Fibroblast of skin of right quadriceps (primary cell): ENCODE measurements at regions not wholly inside any gene's neighbourhood (a gene's known extent, or its start where the extent isn't known, plus 50 kb on each side); places are given as distances from the start of the nearest gene placed in this dataset.

Experiments
- DNase-seq: peaks from one replicate; pipeline ENCODE4 v3.0.0-alpha.2; 2013

DNA sequence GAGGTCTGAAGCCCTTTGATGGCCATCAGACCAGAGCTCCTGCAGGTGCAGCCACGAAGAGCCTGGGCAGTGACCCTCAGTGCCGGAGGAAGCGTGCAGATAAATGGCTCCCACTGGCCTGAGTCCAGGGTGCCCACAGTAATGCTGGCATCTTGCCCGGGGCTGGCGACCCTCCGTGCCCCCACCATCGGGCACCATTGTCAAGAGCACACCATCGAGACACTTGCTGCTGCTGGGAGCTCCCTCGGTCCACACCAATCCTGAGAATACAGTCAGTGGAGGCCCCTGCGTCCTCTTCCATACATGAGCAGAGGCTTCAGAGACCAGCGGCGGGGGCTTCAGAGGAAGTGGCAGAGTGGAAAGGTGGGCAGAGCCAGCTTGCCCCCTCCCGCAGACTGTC, 1448.3 kb downstream of the BRD1 start:
- no peak for DNase-seq

DNA sequence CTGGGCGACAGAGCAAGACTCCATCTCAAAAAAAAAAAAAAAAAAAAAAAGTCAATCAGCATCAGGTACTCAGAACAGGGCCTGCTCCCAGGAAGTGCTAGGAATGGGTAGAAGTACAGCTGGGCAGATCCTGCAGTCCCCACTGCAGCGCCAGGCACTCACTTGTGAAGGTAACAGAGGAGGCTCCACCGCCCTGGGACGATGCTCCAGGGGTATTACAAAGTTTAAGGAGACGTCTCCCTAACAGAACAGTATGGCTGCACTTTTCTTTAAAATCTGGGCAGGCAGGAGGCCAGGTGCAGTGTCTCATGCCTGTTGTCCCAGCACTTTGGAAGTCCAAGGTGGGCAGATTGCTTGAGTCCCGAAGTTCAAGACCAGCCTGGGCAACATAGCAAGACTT, 1449.0 kb downstream of the BRD1 start:
- no peak for DNase-seq

DNA sequence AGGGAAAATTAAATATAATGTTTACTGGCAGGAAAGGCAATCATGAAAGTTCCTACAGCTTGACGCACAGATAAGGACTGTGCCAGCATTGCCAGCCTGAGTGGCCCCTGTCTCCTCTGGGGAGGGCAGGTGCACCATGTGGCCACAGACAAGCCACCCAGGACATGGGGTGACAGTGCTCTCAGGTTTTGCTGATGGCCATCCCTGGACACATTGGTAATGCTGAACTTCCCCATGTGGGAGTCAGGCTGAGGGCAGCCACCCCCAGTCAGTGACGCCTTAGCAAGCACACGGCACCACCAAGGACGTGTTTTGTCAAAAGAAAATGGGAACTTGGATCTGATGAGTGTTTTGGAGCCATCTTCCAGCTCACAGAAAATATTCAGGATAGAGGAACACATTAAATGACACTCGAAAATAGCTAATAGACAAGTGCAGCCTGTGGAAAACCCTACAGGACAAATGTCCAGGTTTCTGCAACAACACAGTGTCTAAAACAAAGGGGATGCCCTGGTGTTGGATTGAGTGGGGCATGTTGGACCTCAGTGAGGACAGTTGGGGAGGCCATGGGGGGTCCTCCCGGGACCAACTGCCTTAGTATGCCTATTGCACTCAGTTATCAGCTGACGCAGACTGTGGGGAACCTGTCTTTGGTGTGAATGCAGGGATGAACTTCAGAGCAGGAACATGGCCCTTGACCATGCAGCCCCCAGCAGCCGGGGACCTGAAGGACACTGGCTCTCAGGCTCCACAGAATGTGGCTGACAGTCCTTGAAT, 1450.5 kb downstream of the BRD1 start:
- no peak for DNase-seq

DNA sequence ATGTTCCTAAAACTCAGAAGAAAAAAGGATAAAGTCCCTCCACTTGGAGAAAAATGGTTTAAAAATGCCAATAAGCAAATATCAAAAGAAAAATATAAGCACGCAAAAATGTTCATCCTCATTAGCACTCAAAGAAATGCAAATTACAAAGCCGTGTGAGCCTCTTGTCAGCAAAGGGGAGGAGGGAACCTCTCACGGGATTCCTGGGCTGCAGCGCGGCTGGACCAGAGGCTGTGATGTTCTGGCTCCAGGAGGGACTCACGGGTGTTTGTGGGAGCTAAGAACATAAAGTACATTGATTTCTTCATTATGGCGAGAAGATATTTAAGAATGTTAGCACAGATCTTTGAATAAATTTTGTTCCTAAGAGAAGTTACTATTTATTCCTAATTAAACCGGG, 1451.2 kb downstream of the BRD1 start:
- DNase-seq, result no peak

DNA sequence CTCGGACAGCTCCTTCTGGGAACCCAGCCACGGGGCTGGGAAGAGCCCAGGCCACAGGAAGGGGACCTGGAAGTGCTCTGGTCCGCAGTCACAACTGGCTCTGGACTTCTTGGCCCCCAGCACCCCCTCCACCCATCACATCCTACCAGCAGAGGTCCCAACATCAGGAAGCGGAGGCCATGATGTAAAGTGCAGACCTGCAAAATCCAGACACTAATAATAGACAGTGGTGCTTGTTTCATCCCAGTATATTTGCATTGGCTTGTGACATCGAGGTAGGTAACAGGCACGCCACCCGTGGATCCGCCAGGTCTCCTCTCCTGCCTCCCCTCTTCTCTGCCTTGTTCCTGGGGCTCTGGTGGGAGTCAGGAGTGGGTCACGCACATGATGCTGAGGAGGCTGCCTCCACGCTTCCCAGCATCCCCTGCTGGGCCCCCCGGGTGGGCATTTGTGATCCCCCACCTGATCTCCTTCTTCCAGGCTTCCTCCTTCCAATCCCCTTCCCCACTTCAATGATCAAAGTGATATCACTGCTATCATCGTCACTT, 1454.0 kb downstream of the BRD1 start:
- no peak for DNase-seq

DNA sequence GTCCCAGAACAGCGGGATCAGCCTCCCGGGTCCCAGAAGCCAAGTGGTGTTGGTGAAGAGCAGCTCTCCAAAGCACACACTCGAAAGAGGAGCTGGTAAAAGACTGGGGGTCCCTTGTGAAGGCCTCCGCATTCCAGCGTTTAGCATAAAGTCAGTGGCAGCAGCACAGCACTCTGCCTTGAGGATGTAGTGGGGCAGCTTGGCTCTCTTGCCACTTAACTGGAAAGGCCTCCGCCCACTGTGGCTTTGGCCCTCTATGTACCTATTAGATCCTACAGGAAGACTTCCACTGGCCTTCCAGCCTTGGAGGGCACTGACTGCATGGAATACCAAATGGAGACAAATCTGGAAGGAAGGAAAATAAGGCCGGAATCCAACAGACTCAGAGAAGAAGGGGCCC, 1455.3 kb downstream of the BRD1 start:
- no peak for DNase-seq

DNA sequence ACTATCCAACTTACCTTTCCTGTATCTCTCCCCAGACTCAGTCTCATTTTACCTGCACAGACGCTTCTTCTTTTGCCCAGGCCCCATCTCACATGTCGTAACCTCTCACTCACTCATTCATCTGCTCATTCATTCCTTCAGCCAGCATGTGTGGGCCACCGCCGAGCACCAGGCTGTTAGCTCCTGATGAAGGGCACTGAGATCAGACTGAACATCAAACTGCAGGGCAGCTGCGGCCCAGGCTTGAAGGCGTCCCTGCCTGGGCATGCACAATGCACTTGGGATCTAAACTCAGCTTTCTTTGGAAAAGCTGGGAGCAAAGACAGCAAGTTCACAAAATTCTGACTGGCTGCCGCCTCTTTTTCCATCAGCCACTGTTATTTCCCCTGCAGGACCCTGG, 1456.3 kb downstream of the BRD1 start:
- DNase-seq, result no peak

DNA sequence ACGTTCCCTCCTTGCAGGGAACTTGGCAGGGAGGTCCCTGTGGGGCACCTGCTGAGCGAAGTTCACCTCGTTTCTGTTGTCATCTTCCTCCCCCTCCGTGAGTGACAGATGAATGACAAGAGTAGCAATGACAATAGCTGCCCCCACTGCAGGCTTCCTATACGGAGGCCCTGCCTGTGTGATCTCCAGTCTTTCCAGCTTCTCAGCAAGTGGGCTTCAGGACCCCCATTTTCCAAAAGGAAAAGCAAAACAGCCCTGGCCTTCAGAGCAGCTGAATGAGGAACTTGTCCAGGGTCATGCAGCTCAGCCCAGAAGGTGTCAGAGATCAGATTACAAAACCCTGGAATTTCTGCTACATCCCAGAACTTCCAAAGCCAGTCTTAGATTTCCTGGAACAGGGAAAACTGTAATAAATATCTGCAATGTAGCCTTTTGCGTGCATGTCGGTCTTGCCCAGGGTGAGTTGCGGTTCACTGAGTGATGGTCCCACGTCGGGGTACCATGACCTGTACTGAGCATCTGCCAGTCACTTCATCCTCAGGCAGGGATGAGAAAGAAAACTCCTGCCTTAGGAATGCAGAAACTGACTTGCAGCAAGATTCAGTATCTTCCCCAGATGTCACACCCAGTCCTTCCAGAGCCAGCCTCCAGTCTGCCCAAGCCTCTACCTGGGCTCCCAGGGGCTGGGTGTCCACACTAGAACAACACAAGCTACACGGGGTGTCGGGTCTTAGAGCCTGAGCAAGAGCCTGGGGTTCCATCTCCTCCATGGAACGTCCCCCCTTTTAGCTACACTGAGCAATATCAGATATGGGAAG, 1457.0 kb downstream of the BRD1 start:
- no peak for DNase-seq

DNA sequence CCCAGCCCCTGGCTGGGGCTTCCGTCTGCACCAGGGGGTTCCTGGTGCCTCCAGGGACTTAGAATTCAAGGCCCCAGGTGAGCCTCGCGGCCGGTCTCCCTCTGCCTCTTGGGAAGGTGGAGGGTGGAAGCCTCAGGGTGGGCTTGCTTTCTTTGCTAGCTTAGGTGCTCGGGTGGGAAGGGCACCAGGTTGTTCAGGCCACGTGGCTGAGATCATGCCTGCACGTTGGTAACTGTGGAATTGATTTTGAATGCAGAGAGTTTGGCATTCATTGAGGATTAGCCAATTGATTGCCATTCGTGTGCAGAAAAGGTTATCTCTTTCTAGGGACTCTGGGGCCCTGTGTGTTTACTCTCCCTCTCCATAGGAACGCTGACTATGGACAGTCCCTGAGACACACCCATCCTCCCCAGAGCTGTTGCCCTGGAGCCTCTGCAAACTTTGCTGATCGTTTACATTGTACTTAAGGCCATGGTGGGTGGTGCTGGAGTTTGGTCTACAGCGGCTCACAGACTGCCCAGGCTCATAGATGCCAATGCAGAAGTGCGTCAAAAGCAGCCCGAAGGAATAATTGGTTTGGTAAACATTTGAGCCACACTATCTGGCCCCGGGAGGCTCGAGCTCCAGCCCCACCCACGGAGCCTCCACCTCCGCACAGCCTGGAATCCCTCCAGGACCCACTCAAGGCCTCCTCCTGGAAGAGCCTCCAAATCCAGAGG, 1457.7 kb downstream of the BRD1 start:
- no peak for DNase-seq

DNA sequence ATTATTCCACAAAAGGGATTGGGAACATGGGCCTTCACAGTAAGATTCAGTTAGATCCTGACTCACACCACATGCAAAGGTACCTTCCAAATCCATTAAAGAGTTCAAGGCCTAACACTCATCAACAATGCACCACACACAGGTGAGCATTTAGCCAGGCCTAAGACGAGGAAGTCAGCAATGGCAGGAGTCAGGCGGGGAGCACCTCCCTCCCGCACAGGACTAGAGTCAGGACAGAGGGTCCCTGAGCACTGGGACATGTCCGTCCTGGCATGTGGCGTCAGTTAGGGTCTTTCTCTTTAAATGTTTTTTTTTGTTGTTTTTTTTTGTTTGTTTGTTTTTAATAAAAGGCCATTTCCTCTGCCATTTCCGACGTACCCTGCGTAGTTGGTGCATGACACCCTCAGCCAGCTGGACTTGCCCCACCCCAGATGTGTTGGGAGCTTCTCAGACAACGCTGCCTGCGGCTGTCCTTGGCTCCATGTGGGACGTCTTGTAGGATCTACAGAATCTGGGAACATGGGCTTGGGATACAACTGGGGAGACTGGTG, 1458.6 kb downstream of the BRD1 start:
- no peak for DNase-seq

DNA sequence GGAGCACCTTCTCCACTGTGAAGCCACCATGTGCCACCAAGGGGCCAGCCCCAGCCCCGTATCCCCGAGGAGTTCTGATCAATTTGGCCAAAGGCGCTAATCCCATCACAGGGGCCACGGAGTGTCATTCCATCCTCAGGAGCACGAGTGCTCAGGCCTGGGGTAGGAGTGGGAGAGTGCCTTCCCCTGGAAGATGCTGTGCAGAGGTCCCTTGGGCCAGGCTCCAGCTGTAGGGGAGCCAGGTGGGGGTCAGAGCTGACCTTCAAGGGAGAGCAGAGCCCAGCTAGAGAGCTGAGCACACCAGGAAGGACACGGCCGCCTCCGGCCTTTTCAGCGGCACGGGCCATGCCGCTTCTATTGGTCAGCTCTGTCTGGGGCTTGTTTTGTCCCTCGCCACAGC, 1459.9 kb downstream of the BRD1 start:
- no peak for DNase-seq

DNA sequence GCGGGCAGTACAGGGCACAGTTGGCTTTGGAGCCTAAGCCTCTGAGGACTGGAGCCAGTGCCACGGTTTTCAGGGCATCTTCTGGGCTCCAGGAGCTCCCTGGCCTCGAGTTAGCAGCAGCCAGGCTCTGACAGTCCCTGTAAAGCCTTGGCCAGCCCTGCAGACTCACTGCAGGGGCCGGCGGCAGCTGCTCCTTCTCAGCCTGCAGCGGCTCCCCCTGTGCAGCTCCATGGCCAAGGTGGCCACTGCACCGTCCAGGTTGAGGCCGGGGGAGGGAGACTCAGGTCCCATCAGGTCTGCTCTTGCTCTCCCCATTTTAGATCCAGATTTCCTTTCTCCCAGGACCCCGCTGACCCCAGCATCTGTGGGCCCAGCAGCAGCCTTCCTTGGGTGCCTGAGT, 1461.1 kb downstream of the BRD1 start:
- no peak for DNase-seq

DNA sequence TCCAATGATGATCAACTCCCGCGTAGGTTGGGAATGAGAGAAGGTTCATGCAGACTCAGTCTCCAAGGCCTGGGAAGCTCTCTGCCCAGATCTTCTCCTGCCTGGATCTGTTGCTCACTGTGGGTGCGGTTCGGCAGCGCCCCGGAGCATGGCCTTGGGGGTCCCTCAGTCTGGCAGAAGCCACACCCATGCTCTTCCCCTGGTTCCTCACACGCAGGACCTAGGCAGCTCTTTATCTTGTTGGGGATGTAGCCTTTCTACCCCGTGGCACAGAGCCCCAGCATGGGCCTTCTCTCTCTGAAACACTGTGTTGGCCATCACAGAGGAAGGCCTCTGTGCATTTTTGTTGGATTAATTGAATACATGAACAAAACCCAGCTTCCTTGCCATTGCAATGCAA, 1461.6 kb downstream of the BRD1 start:
- DNase-seq, result no peak

DNA sequence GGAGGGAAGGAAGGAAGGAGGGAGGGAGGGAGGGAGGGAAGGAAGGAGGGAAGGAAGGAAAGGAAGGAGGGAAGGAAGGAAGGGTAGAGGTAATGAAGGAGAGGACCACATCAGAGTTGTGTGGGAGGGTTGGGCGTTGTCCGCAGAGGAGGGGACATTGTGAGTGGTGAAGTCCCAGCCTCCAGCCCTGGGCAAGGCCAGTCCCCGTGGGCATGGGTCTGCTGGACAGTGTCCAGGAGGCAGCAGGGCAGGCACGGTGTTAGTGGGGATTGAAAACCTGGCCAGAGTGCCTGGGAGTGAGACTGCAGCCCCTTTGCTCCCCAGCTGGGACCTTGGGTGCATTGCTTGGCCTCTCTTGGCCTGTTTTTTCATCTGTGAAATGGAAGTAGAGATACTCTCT, 1462.3 kb downstream of the BRD1 start:
- no peak for DNase-seq

DNA sequence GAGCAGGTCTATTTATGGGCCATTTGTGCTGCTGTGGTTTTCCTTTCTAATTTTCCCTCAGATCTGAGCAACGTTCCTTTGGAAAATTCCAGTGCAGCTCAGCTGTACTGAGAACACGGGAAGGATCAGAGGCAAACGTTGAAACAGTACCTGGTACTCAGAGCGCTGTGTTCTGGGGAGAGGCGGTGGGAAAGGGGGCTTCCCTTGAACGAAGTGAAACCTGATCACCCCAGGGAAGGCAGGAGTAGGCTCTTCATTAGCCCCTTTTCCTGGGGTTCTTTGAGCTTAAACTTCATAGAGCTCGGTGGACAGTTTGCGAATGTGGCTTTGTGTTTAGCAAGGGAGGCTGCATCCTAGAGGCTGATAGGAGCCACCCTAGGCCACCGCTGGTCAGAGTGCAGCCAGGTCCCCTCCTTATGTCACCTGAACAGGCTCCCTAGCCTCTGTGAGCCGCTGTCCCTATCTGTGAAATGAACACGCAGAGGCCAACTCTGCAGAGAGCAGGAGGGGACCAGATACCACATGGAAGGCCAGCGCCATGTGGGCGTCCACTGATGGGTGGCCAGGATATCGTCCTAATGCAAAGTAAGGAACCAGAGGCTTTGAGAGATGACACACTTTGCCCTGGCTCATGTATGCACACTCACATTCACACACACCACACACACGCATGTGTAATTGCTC, 1464.8 kb downstream of the BRD1 start:
- DNase-seq, result no peak

DNA sequence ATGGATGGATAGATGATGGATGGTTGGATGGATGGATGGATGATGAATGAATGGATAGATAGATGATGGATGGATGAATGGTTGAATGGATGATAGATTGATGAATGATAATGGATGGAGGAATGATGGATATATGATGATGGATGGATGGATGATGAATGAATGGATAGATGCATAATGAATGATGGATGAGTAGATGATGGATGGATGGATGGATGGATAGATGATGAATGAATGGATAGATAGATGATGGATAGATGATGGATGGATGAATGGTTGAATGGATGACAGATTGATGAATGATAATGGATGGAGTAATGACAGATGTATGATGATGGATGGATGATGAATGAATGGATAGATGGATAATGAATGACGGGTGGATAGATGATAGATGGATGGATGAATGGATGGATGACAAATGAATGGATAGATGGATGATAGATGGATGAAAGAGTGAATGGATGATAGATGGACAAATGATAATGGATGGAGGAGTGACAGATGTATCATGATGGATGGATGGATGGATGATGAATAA, 1466.5 kb downstream of the BRD1 start:
- DNase-seq, result no peak

DNA sequence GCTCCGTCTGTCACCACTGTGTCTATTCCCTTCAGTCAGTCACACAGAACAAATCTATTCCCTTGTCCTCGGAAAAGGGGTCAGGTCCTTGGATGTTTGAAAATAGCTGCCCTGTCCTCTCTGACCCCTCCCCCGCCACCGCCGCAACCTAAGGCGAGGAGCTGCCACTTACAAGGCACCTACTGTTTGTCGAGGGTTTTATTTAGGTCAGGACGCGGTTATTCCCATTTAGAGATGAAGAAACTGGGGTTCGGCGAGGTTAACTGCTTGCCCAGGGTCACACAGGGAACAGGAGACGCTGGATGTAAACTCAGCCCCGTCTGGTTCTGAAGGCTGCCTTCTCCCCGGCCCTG, 1468.1 kb downstream of the BRD1 start:
- DNase-seq, result no peak

DNA sequence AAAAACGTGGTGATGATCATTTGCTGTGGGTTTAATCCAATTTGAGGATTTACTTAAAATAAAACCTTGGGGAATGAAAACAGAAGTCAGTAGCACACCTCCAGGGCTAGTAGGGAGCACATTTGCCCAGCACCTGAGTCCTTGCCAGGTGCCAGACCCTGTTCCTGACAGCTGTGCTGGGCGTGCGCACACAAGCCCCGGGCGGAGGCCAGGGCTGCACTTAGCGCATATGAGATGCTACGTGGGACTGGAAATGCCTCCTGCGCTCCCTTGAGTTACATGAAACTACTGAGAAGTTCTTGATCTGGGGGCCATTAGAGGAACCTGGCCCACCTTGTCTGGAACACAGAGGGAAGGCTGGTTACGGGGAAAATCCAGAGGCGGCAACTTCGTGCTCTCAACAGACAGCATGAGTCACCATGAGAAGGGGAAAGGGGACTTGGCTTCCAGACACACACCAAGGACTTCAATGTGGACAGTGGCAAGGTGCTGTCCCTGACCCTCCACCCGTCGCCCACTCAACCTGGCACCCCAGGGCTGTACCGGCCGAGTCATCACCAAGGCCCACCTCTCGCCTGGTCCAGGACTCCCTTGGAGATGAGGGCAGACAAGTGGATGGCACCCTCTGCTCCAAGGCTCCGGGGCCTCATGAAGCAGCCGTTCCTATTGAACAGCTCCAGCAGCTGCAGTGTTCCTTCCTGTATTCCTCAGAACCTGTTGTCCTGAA, 1468.6 kb downstream of the BRD1 start:
- DNase-seq, result no peak

DNA sequence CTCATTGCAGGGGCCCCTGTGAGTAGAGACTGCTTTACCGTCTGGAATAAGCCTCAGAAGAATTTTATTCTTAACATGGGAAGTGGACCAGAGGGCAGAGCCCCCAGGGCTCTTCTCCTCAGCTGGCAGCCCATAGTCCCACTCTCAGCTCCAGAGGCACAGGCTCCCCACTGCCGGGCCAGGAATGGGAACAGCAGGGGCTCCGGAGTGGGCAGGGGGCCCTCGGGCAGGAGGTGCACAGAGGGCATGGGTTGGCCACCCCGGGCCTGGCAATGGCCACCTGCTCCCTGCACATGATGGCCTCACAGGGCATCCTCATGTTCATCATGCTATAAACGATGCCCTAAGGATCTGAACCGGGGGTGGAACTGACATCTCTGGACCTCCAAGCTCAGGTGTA, 1469.7 kb downstream of the BRD1 start:
- DNase-seq, result no peak

DNA sequence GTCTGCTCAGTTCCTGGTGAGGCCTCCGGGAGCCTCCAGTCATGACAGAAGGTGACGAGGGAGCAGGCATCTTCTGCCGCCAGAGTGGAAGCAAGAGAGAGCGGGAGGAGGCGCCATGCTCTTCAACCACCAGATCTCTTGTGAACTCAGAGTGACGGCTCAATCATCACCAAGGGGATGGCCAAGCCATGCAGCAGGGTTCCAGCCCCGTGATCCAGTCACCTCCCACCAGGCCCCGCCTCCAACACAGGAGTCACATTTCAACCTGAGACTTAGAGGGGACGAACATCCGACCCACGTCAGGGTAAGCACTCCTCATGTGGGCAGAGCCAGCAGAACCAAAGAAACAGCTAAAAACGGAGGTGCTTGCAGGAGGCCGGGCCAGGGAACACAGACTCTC, 1470.5 kb downstream of the BRD1 start:
- no peak for DNase-seq

DNA sequence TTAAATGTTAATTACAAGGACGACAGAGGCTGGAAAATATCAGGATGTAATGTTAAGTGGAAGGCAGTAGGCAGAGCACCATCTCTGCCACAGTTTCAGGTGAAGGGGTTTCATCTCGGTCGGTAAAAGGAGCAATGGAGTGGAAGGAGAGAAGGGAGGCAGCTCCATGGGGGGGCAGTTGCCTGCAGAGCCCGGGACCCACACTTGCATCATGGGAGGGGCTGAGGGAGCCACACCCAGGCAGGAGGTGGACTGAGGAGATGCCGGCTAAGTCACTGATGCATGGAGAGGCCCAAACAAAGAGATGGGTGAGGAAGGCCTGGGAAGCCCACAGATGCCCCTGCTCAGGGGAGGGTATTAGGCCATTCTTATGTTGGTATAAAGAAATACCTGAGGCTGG, 1470.9 kb downstream of the BRD1 start:
- no peak for DNase-seq

DNA sequence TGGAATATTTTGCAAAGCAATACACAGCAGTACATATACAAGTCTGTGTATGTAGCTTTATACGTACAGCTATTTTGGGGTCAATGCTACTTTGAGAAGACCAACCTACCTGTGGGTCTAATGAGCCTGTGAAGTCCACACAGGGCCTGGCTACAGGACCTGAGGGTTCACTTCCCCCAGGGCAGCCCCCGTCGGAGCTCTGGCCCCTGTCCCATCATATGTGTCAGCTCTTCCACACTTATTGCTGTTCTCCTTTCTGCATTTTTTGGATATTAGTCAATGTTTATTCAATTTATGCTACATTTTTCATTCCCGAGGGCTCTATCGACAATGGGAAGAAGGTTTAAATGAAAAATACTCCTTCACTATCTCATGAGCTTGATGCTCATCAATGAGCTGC, 1473.6 kb downstream of the BRD1 start:
- DNase-seq, result no peak
